HG03025 (cell line): ENCODE measurements at regions not wholly inside any gene's neighbourhood (a gene's known extent, or its start where the extent isn't known, plus 50 kb on each side); places are given as distances from the start of the nearest gene placed in this dataset.

Experiments
- ATAC-seq: cut with Tn5 transposase; IDR thresholded peaks from one replicate; pipeline ENCODE4 v1.9.1; 2021; ENCODE audit warnings: mild to moderate bottlenecking, moderate library complexity; ENCODE audit not compliant: unreplicated experiment, low FRiP score

GRCh38 chr21:25342816-25343215, 264.5 kb downstream of the MRPL39 start:
- ATAC-seq = no peak

- no peak for ATAC-seq
These were observed 265.3 kb downstream of the MRPL39 start for GRCh38 chr21:25341981-25342380.

- no peak for ATAC-seq
These were observed 268.9 kb downstream of the MRPL39 start for GRCh38 chr21:25338415-25338814.

GRCh38 chr21:25334046-25334730, 273.1 kb downstream of the MRPL39 start:
- ATAC-seq = no peak

GRCh38 chr21:25331286-25331685, 276.0 kb downstream of the MRPL39 start:
- ATAC-seq = no peak

GRCh38 chr21:25330266-25330665, 277.0 kb downstream of the MRPL39 start:
- ATAC-seq = no peak

GRCh38 chr21:25329227-25329825, 278.0 kb downstream of the MRPL39 start:
- ATAC-seq = no peak

- ATAC-seq = no peak
These were observed 278.5 kb downstream of the MRPL39 start for GRCh38 chr21:25328736-25329135.

GRCh38 chr21:25326181-25326580, 281.1 kb downstream of the MRPL39 start:
- no peak for ATAC-seq

- ATAC-seq = no peak
These were observed 282.6 kb downstream of the MRPL39 start for GRCh38 chr21:25324666-25325065.

GRCh38 chr21:25323356-25323949, 283.8 kb downstream of the MRPL39 start:
- no peak for ATAC-seq

- no peak for ATAC-seq
These were observed 293.0 kb downstream of the MRPL39 start for GRCh38 chr21:25314247-25314646.

- ATAC-seq = no peak
These were observed 293.5 kb downstream of the MRPL39 start for GRCh38 chr21:25313829-25314228.

- no peak for ATAC-seq
These were observed 299.8 kb downstream of the MRPL39 start for GRCh38 chr21:25307489-25307888.

- ATAC-seq = no peak
These were observed 302.7 kb downstream of the MRPL39 start for GRCh38 chr21:25304611-25305010.

- ATAC-seq = no peak
These were observed 306.6 kb downstream of the MRPL39 start for GRCh38 chr21:25300632-25301031.

GRCh38 chr21:25298512-25299491, 308.5 kb downstream of the MRPL39 start:
- peak; percentile 89 for ATAC-seq

- ATAC-seq = no peak
These were observed 310.2 kb downstream of the MRPL39 start for GRCh38 chr21:25297117-25297516.

GRCh38 chr21:25296252-25296651, 311.0 kb downstream of the MRPL39 start:
- ATAC-seq = no peak

- ATAC-seq = no peak
These were observed 314.9 kb downstream of the MRPL39 start for GRCh38 chr21:25292396-25292795.

GRCh38 chr21:25283720-25284119, 323.6 kb downstream of the MRPL39 start:
- ATAC-seq = no peak
